GM23338 (cell line): ENCODE measurements at regions not wholly inside any gene's neighbourhood (a gene's known extent, or its start where the extent isn't known, plus 50 kb on each side); places are given as distances from the start of the nearest gene placed in this dataset.

Experiments used
- ATAC-seq: fragments of 200-7000 bp; cut with Tn5 transposase; 3 replicates; pipeline ENCODE4 v1.9.1; 2020
- DNase-seq: peaks from one replicate; pipeline ENCODE4 v3.0.0-alpha.2; 2015; ENCODE audit warnings: low spot score
- H2AFZ ChIP-seq: fragments of 200-600 bp; sonication (generic); 2 replicates; pipeline ENCODE4 v1.8.0; 2016; ENCODE audit warnings: antibody characterized with exemption, mild to moderate bottlenecking, moderate library complexity
- H3F3A ChIP-seq: fragments of 200-600 bp; sonication (generic); replicated peaks from 2 replicates; pipeline ENCODE4 v1.8.0; 2017; ENCODE audit warnings: antibody characterized with exemption, mixed run types, low read depth
- H3K27ac ChIP-seq: fragments of 200-600 bp; sonication (generic); 2 replicates; pipeline ENCODE4 v1.6.1; 2016; ENCODE audit warnings: low read depth
- H3K27me3 ChIP-seq: fragments of 200-600 bp; sonication (generic); 2 replicates; pipeline ENCODE4 v1.8.0; 2016; ENCODE audit warnings: mild to moderate bottlenecking, mixed run types, moderate library complexity; ENCODE audit not compliant: insufficient read depth
- H3K36me3 ChIP-seq: fragments of 200-600 bp; sonication (generic); 2 replicates; pipeline ENCODE4 v1.8.0; 2016; ENCODE audit warnings: mild to moderate bottlenecking; ENCODE audit not compliant: insufficient read depth
- H3K4me1 ChIP-seq: fragments of 200-600 bp; sonication (generic); 2 replicates; pipeline ENCODE4 v1.8.0; 2016; ENCODE audit warnings: mild to moderate bottlenecking, moderate library complexity; ENCODE audit not compliant: insufficient read depth
- H3K4me2 ChIP-seq: fragments of 200-600 bp; sonication (generic); 2 replicates; pipeline ENCODE4 v1.7.1; 2017; ENCODE audit warnings: mixed run types
- H3K4me3 ChIP-seq: fragments of 200-600 bp; sonication (generic); 2 replicates; pipeline ENCODE4 v1.6.1; 2016; ENCODE audit warnings: mixed run types
- H3K79me2 ChIP-seq: fragments of 200-600 bp; sonication (generic); replicated peaks from 2 replicates; pipeline ENCODE4 v1.8.0; 2017; ENCODE audit warnings: mild to moderate bottlenecking; ENCODE audit not compliant: insufficient read depth
- H3K9me2 ChIP-seq: fragments of 200-600 bp; sonication (generic); 2 replicates; pipeline ENCODE4 v1.8.0; 2017; ENCODE audit not compliant: insufficient read depth
- H4K20me1 ChIP-seq: fragments of 200-600 bp; sonication (generic); replicated peaks from 2 replicates; pipeline ENCODE4 v1.8.0; 2017; ENCODE audit warnings: mild to moderate bottlenecking; ENCODE audit not compliant: insufficient read depth
- H3K27ac Mint-ChIP-seq: 2 replicates; pipeline ENCODE4 v1.8.0; 2020; ENCODE audit warnings: inconsistent platforms, mild to moderate bottlenecking, moderate library complexity, mixed read lengths
- H3K27me3 Mint-ChIP-seq: 3 replicates; pipeline ENCODE4 v1.8.0; 2022; ENCODE audit warnings: low read depth, mild to moderate bottlenecking, moderate library complexity, mixed read lengths, inconsistent platforms; ENCODE audit not compliant: insufficient read depth, poor library complexity
- H3K36me3 Mint-ChIP-seq: 3 replicates; pipeline ENCODE4 v1.8.0; 2021; ENCODE audit warnings: low read depth, mild to moderate bottlenecking, inconsistent platforms, moderate library complexity, mixed read lengths
- H3K4me1 Mint-ChIP-seq: 3 replicates; pipeline ENCODE4 v1.8.0; 2020; ENCODE audit warnings: mild to moderate bottlenecking, inconsistent platforms, mixed read lengths
- H3K4me3 Mint-ChIP-seq: 3 replicates; pipeline ENCODE4 v1.8.0; 2021; ENCODE audit warnings: moderate library complexity, mild to moderate bottlenecking, inconsistent platforms, mixed read lengths
- H3K9me3 Mint-ChIP-seq: 3 replicates; pipeline ENCODE4 v1.8.0; 2020; ENCODE audit warnings: moderate library complexity, mild to moderate bottlenecking, inconsistent platforms, mixed read lengths
- CREB1 ChIP-seq: fragments of 250-450 bp; sonication (Bioruptor Pico); IDR thresholded peaks from 2 replicates; pipeline ENCODE4 v1.5.0; 2020; ENCODE audit warnings: low read depth, mild to moderate bottlenecking, moderate library complexity
- ETS1 ChIP-seq: IDR thresholded peaks from 2 replicates; pipeline ENCODE4 v1.6.1; 2016; ENCODE audit warnings: antibody characterized with exemption
- EZH2 ChIP-seq: fragments of 200-600 bp; sonication (generic); IDR thresholded peaks from one replicate; pipeline ENCODE4 v1.8.0; 2017; ENCODE audit warnings: antibody characterized with exemption, mild to moderate bottlenecking, low read depth; ENCODE audit not compliant: unreplicated experiment
- JUNB ChIP-seq: IDR thresholded peaks from one replicate; pipeline ENCODE4 v1.6.1; 2016; ENCODE audit warnings: antibody characterized with exemption; ENCODE audit not compliant: unreplicated experiment
- REST ChIP-seq: IDR thresholded peaks from one replicate; pipeline ENCODE4 v1.6.1; 2018; ENCODE audit warnings: antibody characterized with exemption; ENCODE audit not compliant: unreplicated experiment
- ZNF114 ChIP-seq: fragments of 250-450 bp; sonication (Bioruptor Pico); IDR thresholded peaks from 2 replicates; pipeline ENCODE4 v1.5.0; 2020; ENCODE audit warnings: mild to moderate bottlenecking, moderate library complexity
- ZNF331 ChIP-seq: fragments of 250-450 bp; sonication (Bioruptor Pico); IDR thresholded peaks from 2 replicates; pipeline ENCODE4 v1.5.0; 2020; ENCODE audit warnings: low read depth, mild to moderate bottlenecking, moderate library complexity

GRCh38 chr5:89313044-89313443 lies 430.1 kb upstream of the MEF2C start:
- Histone ChIP-seq H3K4me1 (no peaks in the 10 kb centered on the region), H3K9me2 (no peaks in the 10 kb centered on the region), H3K4me2 (no peak overlapping the region), H3K27ac (no peak overlapping the region), H3K27me3 (no peaks in the 10 kb centered on the region), H4K20me1 (no peaks in the 10 kb centered on the region), H3K79me2 (no peaks in the 10 kb centered on the region), H3F3A (no peaks in the 10 kb centered on the region), H2AFZ (no peak overlapping the region), H3K4me3 (no peak overlapping the region), H3K36me3 (no peaks in the 10 kb centered on the region)
- TF ChIP-seq EZH2 = no peak
- TF ChIP-seq ETS1 = no peak
- TF ChIP-seq CREB1 = no peak
- Mint-ChIP-seq H3K4me3 (no peak overlapping the region), H3K27me3 (no peaks in the 10 kb centered on the region), H3K4me1 (peaks cover 2% of the 10 kb centered on the region; the same call in 2 of the 3 replicates), H3K9me3 (no peaks in the 10 kb centered on the region), H3K27ac (no peak overlapping the region), H3K36me3 (no peaks in the 10 kb centered on the region)
- ATAC-seq (no peak), DNase-seq (no peak)

- TF ChIP-seq JUNB (no peak), ETS1 (no peak), ZNF114 (CRISPR knock-in tag) (no peak), ZNF331 (CRISPR knock-in tag) (no peak)
- Mint-ChIP-seq H3K9me3 (no peaks in the 10 kb centered on the region; the same call in 2 of the 3 replicates), H3K27ac (no peak overlapping the region), H3K4me3 (no peak overlapping the region), H3K4me1 (peaks cover 2% of the 10 kb centered on the region; the same call in 2 of the 3 replicates), H3K27me3 (no peaks in the 10 kb centered on the region), H3K36me3 (no peaks in the 10 kb centered on the region)
- ATAC-seq (no peak), DNase-seq (no peak)
- Histone ChIP-seq H3F3A (no peaks in the 10 kb centered on the region), H3K9me2 (no peaks in the 10 kb centered on the region), H3K4me2 (no peak overlapping the region), H3K79me2 (no peaks in the 10 kb centered on the region), H3K36me3 (no peaks in the 10 kb centered on the region), H3K4me3 (no peak overlapping the region), H3K27me3 (no peaks in the 10 kb centered on the region), H2AFZ (no peak overlapping the region), H4K20me1 (no peaks in the 10 kb centered on the region), H3K4me1 (no peaks in the 10 kb centered on the region), H3K27ac (no peak overlapping the region)
These were observed 426.3 kb upstream of the MEF2C start for GRCh38 chr5:89309268-89309667.

GRCh38 chr5:89308606-89309040 lies 425.6 kb upstream of the MEF2C start:
- DNase-seq (no peak), ATAC-seq (no peak)
- no peak overlapping the region for H3K27ac ChIP-seq
- no peaks in the 10 kb centered on the region for H3K36me3 Mint-ChIP-seq
- H3K4me3 ChIP-seq = no peak overlapping the region
- no peaks in the 10 kb centered on the region for H3K36me3 ChIP-seq
- H3K27me3 ChIP-seq = no peaks in the 10 kb centered on the region
- H3K4me1 Mint-ChIP-seq = peaks cover 2% of the 10 kb centered on the region; the same call in 2 of the 3 replicates
- no peaks in the 10 kb centered on the region for H3K9me2 ChIP-seq
- no peaks in the 10 kb centered on the region for H4K20me1 ChIP-seq
- H3K4me1 ChIP-seq = no peaks in the 10 kb centered on the region
- H3F3A ChIP-seq = no peaks in the 10 kb centered on the region
- H2AFZ ChIP-seq = no peak overlapping the region
- H3K27ac Mint-ChIP-seq = peak overlapping the region; percentile 65; the same call in 1 of the 2 replicates
- H3K4me2 ChIP-seq = no peak overlapping the region
- H3K9me3 Mint-ChIP-seq = no peaks in the 10 kb centered on the region; the same call in 2 of the 3 replicates
- no peaks in the 10 kb centered on the region for H3K79me2 ChIP-seq
- no peaks in the 10 kb centered on the region for H3K27me3 Mint-ChIP-seq
- H3K4me3 Mint-ChIP-seq = no peak overlapping the region
- no peak for TF ChIP-seq REST
- TF ChIP-seq ZNF331 (CRISPR knock-in tag) = no peak
- TF ChIP-seq JUNB = no peak
- TF ChIP-seq EZH2 = no peak
